HG03066 (cell line): ENCODE measurements at regions not wholly inside any gene's neighbourhood (a gene's known extent, or its start where the extent isn't known, plus 50 kb on each side); places are given as distances from the start of the nearest gene placed in this dataset.

Experiments
- ATAC-seq: cut with Tn5 transposase; IDR thresholded peaks from one replicate; pipeline ENCODE4 v1.9.1; 2021; ENCODE audit warnings: low read depth; ENCODE audit not compliant: unreplicated experiment

DNA sequence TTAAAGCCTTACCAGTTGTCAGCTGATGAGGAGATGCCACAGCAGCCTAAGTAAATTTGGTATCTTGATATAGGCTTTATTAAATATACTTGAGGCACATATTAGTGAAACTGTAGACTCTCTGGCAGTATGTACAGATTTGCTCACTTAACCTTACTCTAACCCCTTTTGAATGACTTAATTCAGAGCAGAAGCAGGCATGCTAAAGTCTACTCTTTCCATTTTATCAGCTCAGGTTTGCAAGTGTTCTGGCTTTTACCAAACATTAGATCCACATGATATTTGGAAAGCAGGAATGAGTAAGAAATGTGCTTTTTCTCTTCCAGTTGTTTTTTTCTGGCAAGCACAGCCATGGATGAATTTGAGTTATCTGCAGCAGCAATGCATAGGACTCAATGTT is 541.0 kb upstream of the PCDH9 start:
- no peak for ATAC-seq

- ATAC-seq, result no peak
Observed at GRCh38 chr13:67769987-67770341, 539.8 kb upstream of the PCDH9 start.

DNA sequence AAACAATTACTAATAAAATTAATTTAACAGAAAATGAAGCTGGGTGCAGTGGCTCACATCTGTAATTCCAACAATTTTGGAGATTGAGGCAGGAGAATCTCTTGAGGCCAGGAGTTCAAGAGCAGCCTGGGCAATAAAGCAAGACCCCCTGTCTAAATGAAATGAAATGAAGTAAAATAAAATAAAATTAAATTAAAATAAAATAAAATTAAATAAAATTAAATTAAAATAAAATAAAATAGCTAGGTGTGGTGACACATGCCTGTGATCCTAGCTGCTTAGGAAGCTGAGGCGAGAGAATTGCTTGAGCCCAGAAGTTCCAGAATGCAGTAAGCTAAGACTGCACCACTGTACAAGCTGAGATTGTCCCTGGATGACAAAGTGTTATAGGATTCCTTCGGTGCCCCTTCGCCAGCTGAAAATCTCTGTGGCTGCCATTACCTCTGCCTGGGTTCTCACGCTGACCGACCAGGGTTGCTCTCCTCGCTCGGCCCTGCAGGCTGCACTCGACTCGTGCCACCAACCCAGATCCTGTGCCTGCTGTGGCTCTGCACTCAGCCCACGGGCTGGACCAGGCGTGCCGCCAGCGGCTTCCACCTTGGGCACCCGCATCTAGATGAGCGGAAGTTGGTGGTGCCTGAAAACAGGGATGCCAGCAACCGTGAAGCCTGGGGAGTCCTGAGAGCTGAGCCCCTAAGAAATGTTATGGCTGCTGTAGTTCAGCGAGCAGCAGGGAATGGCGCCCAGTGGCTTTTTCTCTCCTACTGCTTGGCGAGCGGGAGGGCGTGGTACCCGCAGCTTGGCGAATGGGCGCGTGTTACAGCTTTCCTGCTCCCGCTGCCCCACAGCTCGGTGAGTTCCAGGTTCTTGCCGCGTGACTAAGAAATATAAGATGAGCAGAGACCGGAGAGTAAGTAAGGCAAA is 539.2 kb upstream of the PCDH9 start:
- no peak for ATAC-seq

DNA sequence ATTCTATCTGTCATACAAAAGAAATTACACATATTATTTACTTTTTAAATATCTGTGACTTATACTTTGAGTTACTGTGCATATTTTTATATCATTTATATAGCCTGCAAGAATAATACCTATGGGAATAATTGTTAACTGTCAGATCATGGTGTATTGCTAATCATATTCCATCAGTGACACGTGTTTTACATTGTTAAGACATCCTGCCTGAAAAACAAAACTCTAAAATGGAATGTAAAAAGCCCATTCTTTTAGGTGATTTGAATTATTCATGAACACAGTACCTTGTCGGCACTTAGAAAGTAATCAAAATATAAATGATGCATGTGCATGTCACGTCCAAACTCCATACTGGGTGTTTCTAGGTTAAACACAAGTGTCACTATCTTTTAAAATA is 533.8 kb upstream of the PCDH9 start:
- ATAC-seq, result no peak

GRCh38 chr13:67763384-67763783 is 533.2 kb upstream of the PCDH9 start:
- ATAC-seq, result no peak

GRCh38 chr13:67758975-67759374 is 528.8 kb upstream of the PCDH9 start:
- no peak for ATAC-seq

GRCh38 chr13:67754012-67754411 is 523.9 kb upstream of the PCDH9 start:
- no peak for ATAC-seq

GRCh38 chr13:67752759-67753158 is 522.6 kb upstream of the PCDH9 start:
- ATAC-seq, result no peak

GRCh38 chr13:67742478-67742877 is 512.3 kb upstream of the PCDH9 start:
- no peak for ATAC-seq

- no peak for ATAC-seq
Observed at GRCh38 chr13:67740871-67741535, 510.9 kb upstream of the PCDH9 start.

DNA sequence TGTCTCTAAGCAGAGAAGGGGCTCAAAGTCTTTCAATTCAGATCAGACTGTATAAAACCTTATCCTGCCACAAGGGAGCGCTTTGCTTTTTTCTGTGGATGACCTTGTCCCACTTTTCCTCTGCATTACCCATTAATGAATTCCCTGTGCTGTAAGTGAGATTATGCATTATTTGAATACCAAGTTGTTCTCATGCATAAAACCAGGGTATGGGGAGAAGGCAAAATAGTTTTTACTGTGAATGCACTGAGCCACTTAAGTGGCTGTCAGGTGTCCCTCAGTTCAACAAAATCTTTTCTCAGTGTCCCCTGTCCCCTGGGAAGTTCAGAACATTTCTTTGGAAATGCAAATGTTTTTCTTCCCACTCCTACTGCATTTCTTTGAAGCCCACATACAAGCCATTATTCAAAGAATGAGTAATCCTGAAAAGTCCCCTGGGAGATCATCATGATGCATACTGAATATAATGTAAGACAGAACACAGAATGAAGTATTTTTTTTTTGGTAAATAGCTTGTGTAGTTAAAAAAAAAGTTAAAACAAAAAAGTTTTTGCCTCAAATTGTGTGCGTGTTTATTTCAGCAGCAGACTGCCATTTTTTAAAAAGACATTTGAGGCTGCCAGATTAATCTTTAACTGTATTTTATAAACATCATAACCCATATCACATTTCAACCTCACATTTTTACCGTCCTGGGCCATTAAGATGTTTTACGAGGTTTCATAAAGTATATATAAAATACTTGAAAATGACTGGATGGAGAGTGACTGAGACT is 506.7 kb upstream of the PCDH9 start:
- ATAC-seq, result no peak

DNA sequence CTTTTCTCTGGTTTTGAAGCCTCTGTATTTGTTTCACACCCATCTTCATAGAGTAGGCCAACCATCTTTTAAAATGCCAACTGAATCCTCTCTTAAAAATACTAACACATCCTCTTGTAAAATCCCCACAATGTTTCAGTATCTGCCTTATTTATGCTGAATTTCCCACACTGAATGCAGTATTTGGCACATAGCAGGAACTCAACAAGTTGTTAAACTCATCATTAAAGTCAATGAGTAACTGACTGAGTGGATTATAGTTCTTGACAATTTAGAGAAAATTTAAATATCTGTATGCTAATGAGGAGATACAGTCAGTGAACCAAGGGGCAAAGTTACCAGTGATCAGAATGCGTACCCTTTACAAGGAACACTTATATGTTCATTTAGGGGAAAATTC is 505.5 kb upstream of the PCDH9 start:
- ATAC-seq, result no peak

- ATAC-seq, result no peak
Observed at GRCh38 chr13:67726979-67727378, 496.8 kb upstream of the PCDH9 start.

DNA sequence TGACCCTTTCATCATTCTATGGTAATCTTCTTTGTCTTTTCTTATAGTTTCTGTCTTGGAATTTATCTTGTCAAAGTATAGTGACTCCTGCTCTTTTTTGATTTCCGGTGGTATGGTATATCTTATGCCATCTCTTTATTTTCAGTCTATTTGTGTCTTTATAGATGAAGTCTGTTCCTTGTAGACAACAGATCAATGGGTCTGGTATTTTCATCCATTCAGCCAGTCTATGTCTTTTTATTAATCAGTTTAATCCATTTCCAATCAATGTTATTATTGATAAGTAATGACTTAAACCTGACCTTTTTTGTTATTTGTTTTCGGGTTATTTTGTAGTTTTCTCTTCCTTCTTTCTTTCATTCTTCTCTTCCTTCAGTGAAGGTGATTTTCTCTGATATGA is 495.9 kb upstream of the PCDH9 start:
- ATAC-seq, result no peak

- no peak for ATAC-seq
Observed at GRCh38 chr13:67713571-67713970, 483.4 kb upstream of the PCDH9 start.

DNA sequence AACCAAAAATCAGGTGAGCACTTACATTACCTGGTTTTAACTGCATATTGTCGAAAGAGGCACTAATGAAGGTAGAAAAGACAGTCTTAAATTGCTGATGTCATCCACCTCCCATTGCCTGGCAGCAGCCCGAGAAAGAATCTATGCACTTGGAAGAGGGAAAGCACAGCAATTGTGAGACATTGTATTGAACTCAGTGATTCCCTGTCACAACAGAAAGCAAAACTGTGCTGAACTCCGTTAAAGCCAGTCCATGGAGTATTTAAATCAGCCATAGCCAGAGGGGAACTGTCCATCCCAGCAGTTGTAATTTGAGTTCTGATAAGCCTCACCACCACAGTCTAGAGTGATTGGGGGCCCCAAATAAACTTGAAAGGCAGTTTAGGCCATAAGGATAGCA is 466.6 kb upstream of the PCDH9 start:
- no peak for ATAC-seq

GRCh38 chr13:67664502-67664901 is 434.4 kb upstream of the PCDH9 start:
- no peak for ATAC-seq

DNA sequence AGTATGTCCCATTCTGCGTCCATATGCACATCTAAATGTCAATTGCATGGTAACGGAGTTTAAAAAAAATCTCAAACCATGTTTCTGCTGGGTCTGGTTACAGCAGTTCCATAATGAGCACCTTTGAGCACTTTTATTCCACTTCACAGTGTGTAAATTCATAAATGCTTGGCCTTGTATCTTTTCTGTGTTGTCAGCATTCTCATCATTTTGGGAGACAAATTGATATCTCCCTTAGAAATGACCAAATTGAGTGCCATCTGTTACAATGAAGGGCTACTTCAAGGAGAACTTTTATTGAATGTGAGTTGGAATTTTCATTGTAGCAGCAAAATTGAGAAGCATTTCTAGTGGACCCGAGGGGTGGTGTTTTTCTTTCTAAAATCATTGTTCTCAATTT is 432.9 kb upstream of the PCDH9 start:
- no peak for ATAC-seq

DNA sequence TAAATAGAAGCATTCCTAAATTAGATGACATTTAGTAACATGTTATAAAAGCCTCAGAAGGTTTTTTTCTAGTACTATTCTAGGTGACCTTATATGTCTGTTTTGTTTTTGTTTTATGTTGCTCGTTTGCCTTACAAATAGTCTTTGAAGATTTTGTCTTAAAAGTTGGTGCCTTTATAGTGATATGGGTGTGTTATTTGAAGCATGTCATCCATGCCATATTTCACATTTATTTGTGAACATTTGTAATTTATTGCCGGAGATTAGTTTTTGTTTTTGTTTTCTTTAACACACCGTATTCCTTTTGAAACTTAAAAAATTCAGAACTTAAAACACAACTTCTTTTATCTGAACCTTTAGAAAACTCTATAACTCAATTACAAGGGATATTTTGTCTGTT is 422.8 kb upstream of the PCDH9 start:
- no peak for ATAC-seq

DNA sequence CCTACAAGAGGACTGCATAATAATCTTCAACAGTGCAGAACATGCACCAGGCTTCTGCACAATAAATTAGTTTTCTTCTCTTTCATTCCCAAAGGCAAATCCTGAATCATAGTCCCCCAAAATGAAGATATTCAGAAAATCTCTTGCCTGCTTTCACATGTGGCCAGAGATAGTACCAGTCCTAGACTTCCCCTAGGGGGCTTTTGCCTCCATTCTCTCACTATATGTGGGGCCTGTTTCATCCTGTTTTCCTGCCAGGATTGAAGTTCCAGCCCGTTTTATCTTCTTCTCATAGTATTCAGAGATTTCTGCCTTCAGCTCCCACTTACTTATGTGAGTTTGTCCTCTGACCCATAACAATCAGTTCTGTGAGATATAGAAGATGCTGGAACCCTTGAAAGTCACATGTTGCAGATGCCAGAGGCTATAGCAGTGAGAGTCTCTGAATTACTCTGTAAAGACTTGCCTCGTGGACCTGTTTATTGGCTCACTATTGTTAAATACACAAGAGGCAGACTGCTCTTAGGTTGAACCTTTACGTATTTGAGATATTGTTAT is 421.9 kb upstream of the PCDH9 start:
- no peak for ATAC-seq

GRCh38 chr13:67650471-67650870 is 420.3 kb upstream of the PCDH9 start:
- no peak for ATAC-seq
